ENCODE measurements at regions not wholly inside any gene's neighbourhood (a gene's known extent, or its start where the extent isn't known, plus 50 kb on each side); places are given as distances from the start of the nearest gene placed in this dataset.

DNA sequence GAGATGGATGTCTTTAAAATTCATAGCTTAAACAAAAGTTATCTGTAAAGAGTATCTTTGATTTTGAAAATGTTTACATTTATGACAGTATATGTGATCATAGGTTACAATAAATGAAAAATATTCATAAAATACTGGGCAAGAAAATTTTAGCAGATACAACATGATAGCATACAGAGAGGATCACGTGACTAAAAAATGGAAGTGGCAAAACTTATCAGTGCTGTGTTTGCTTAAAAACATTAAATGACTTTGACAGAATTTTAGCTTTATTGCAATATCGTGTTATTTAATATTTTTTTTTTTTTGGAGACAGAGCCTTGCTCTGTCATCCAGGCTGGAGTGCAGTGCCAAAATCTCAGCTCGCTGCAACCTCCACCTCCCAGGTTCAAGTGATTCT, 2294.1 kb downstream of the NCAM2 start:
- DNase-seq (ENCODE audit: low spot score) (no peak), ATAC-seq (ENCODE audit: insufficient number of reproducible peaks, low FRiP score, low read depth) (no peak)
- Histone ChIP-seq H3K9me3 (no peaks in the 10 kb centered on the region), H3K27ac (no peak overlapping the region), H3K4me3 (no peak overlapping the region), H3K36me3 (no peaks in the 10 kb centered on the region), H3K4me1 (ENCODE audit: control insufficient read depth in 1 of 2, low read depth in 2 of 2) (no peaks in the 10 kb centered on the region), H3K27me3 (replicated peaks; ENCODE audit: insufficient read depth) (no peaks in the 10 kb centered on the region)
- TF ChIP-seq, protein P1, sequence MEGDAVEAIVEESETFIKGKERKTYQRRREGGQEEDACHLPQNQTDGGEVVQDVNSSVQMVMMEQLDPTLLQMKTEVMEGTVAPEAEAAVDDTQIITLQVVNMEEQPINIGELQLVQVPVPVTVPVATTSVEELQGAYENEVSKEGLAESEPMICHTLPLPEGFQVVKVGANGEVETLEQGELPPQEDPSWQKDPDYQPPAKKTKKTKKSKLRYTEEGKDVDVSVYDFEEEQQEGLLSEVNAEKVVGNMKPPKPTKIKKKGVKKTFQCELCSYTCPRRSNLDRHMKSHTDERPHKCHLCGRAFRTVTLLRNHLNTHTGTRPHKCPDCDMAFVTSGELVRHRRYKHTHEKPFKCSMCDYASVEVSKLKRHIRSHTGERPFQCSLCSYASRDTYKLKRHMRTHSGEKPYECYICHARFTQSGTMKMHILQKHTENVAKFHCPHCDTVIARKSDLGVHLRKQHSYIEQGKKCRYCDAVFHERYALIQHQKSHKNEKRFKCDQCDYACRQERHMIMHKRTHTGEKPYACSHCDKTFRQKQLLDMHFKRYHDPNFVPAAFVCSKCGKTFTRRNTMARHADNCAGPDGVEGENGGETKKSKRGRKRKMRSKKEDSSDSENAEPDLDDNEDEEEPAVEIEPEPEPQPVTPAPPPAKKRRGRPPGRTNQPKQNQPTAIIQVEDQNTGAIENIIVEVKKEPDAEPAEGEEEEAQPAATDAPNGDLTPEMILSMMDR (IDR thresholded peaks at IDR 0.05) = no peak

DNA sequence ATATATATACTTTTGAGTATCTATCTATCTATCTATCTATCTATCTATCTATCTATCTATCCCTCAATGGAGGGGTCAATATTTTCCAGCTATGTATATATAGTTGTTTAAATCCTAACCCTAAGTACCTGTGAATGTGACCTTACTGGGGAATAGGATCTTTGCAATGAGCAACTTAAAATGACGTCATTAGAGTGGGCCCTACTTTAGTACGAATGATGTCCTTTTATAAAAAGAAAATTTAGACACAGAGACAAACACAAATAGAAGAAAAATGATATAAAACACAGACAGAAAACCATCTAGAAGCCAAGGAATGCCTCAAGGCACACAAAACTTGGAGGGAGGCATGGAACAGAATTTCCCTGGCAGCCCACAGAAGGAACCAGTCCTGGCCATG, 2283.7 kb downstream of the NCAM2 start:
- no peak for DNase-seq (ENCODE audit: low spot score)
- Histone ChIP-seq H3K27ac (no peak overlapping the region), H3K9me3 (no peaks in the 10 kb centered on the region), H3K4me1 (ENCODE audit: control insufficient read depth in 1 of 2, low read depth in 2 of 2) (no peaks in the 10 kb centered on the region), H3K36me3 (no peaks in the 10 kb centered on the region), H3K27me3 (replicated peaks; ENCODE audit: insufficient read depth) (no peaks in the 10 kb centered on the region), H3K4me3 (no peak overlapping the region)
- TF ChIP-seq, protein P1 (IDR thresholded peaks at IDR 0.05) = no peak
- ATAC-seq (ENCODE audit: insufficient number of reproducible peaks, low FRiP score, low read depth) = no peak

DNA sequence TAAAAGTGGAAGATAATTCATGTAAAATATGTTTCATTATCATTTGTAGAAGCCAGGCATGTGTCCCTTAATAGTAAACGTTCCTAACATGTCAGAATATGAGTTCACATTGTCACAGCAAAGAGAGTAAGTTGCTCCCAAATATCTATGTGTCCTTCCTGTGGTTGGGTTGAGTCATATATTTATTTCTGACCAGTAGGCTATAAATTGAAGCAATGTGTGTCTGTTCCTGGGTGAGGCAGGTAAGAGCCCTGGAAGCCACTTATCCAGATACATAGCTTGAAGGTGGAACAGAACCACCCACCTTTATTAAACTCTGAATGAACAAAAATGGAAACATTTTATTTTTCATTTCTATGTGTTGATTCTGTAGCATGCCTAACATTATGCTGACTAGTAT, 2251.6 kb downstream of the NCAM2 start:
- Histone ChIP-seq H3K4me3 (no peak overlapping the region), H3K27ac (no peak overlapping the region), H3K9me3 (no peaks in the 10 kb centered on the region), H3K36me3 (no peaks in the 10 kb centered on the region), H3K27me3 (replicated peaks; ENCODE audit: insufficient read depth) (no peaks in the 10 kb centered on the region), H3K4me1 (ENCODE audit: control insufficient read depth in 1 of 2, low read depth in 2 of 2) (no peaks in the 10 kb centered on the region)
- DNase-seq (ENCODE audit: low spot score) (no peak), ATAC-seq (ENCODE audit: insufficient number of reproducible peaks, low FRiP score, low read depth) (no peak)
- TF ChIP-seq, protein P1 (IDR thresholded peaks at IDR 0.05) = no peak

DNA sequence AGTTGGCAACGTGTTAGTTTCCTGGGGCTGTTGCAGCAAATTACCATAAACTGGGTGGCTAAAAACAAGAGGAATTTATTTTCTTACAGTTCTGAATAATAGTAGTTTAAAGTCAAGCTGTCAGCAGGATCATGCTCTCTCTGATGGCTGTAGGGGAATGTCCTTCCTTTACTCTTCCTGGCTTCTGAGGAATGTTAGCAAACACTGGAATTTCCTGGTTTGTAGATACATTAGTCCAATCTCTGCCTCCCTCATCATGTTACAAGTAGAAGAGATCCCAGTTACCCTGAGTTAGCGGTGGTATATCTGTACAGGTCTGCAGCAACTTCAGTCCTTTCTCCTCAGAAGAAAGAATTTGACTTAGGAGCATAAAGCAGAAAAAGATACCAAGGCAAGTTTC, 2249.1 kb downstream of the NCAM2 start:
- no peaks in the 10 kb centered on the region for H3K36me3 ChIP-seq
- no peak overlapping the region for H3K4me3 ChIP-seq
- no peak overlapping the region for H3K27ac ChIP-seq
- DNase-seq (ENCODE audit: low spot score) = no peak
- no peak for ATAC-seq (ENCODE audit: insufficient number of reproducible peaks, low FRiP score, low read depth)
- no peaks in the 10 kb centered on the region for H3K4me1 ChIP-seq (ENCODE audit: control insufficient read depth in 1 of 2, low read depth in 2 of 2)
- H3K27me3 ChIP-seq (replicated peaks; ENCODE audit: insufficient read depth) = no peaks in the 10 kb centered on the region
- H3K9me3 ChIP-seq = no peaks in the 10 kb centered on the region
- TF ChIP-seq, protein P1 (IDR thresholded peaks at IDR 0.05) = no peak

DNA sequence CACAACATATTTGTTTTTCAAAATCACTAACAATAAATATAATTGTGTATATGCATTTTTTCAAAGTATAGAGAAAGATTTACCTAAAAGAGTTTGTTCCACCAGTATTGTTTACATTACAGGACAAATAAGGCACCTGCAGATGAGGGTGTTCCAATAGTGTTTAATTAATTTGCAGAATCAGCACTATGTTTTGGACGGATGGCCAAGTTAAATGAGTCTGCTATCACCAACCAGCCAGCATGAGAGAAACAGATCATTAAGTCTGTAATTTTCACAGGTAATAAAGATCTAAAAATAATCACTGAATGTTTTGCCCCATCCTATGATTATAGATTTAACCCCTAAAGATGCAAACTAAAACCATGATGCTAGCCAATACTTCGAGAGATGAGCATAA, 2247.0 kb downstream of the NCAM2 start:
- H3K36me3 ChIP-seq = no peaks in the 10 kb centered on the region
- no peak for DNase-seq (ENCODE audit: low spot score)
- H3K4me1 ChIP-seq (ENCODE audit: control insufficient read depth in 1 of 2, low read depth in 2 of 2) = no peaks in the 10 kb centered on the region
- TF ChIP-seq, protein P1 (IDR thresholded peaks at IDR 0.05) = no peak
- no peak for ATAC-seq (ENCODE audit: insufficient number of reproducible peaks, low FRiP score, low read depth)
- no peak overlapping the region for H3K27ac ChIP-seq
- H3K4me3 ChIP-seq = no peak overlapping the region
- H3K27me3 ChIP-seq (replicated peaks; ENCODE audit: insufficient read depth) = no peaks in the 10 kb centered on the region
- H3K9me3 ChIP-seq = no peaks in the 10 kb centered on the region
